SK-N-SH (cell line): ENCODE measurements at regions not wholly inside any gene's neighbourhood (a gene's known extent, or its start where the extent isn't known, plus 50 kb on each side); places are given as distances from the start of the nearest gene placed in this dataset.

ENCODE experiments used
- CTCF ChIA-PET: fragments of 300-600, 350-600 bp; formaldehyde crosslinking; extraction: SDS; loops from one replicate; lab custom pipeline; 2021; lab: Yijun Ruan, JAX
- POLR2A ChIA-PET: fragments of 350-600 bp; sonication (Branson Sonifier 250); formaldehyde crosslinking; extraction: SDS; loops from one replicate; lab custom pipeline; 2020; ENCODE audit warnings: antibody characterized with exemption, inconsistent platforms; lab: Yijun Ruan, JAX
- DNase-seq: peaks from one replicate; pipeline ENCODE4 v3.0.0; 2012
- H2AFZ ChIP-seq: fragments of 200-600 bp; sonication (generic); 2 replicates; pipeline ENCODE4 v1.8.1; 2016; ENCODE audit warnings: antibody characterized with exemption, mild to moderate bottlenecking, low read depth
- H3F3A ChIP-seq: fragments of 200-600 bp; sonication (generic); replicated peaks from 2 replicates; pipeline ENCODE3; 2016; ENCODE audit warnings: antibody characterized with exemption, mild to moderate bottlenecking; ENCODE audit not compliant: insufficient read depth
- H3K27ac ChIP-seq, 2 experiments: fragments of 200-500 bp in 1 of 2; fragments of 200-600 bp in 1 of 2; sonication (Bioruptor generic) in 1 of 2; sonication (generic), shearing (Covaris generic) in 1 of 2; 2 replicates each; pipeline versions ENCODE4 v1.5.1 to v1.6.1; 2014 to 2016; ENCODE audit warnings: low read depth in 2 of 2, inconsistent platforms in 1 of 2, low read length in 1 of 2, mild to moderate bottlenecking in 1 of 2, mixed read lengths in 1 of 2
- H3K27me3 ChIP-seq: fragments of 200-600 bp; sonication (generic), shearing (Covaris generic); 2 replicates; pipeline ENCODE4 v1.6.1; 2016; ENCODE audit warnings: mixed run types; ENCODE audit not compliant: insufficient read depth
- H3K36me3 ChIP-seq, 2 experiments: fragments of 200-500 bp in 1 of 2; fragments of 200-600 bp in 1 of 2; sonication (Bioruptor generic) in 1 of 2; sonication (generic) in 1 of 2; replicated peaks in 1 of 2; 2 replicates each; pipeline versions ENCODE3 to v1.5.1; 2014 to 2016; ENCODE audit warnings: low read length in 1 of 2, mild to moderate bottlenecking in 1 of 2; ENCODE audit not compliant: insufficient read depth in 2 of 2, control insufficient read depth in 1 of 2
- H3K4me1 ChIP-seq, 2 experiments: fragments of 200-500 bp in 1 of 2; fragments of 200-600 bp in 1 of 2; sonication (Bioruptor generic) in 1 of 2; sonication (generic), shearing (Covaris generic) in 1 of 2; 2 replicates each; pipeline versions ENCODE4 v1.5.1 to v1.6.1; 2014 to 2016; ENCODE audit warnings: low read depth in 1 of 2, low read length in 1 of 2, mixed run types in 1 of 2; ENCODE audit not compliant: insufficient read depth in 2 of 2, control insufficient read depth in 1 of 2
- H3K4me2 ChIP-seq: fragments of 200-600 bp; sonication (generic), shearing (Covaris generic); 2 replicates; pipeline ENCODE4 v1.6.1; 2017; ENCODE audit warnings: mixed run types
- H3K4me3 ChIP-seq, 2 experiments: fragments of 200-500 bp in 1 of 2; fragments of 200-600 bp in 1 of 2; sonication (Bioruptor generic) in 1 of 2; sonication (generic), shearing (Covaris generic) in 1 of 2; 2 replicates each; pipeline versions ENCODE4 v1.5.1 to v1.8.1; 2014 to 2016; ENCODE audit warnings: low read depth in 2 of 2, inconsistent platforms in 1 of 2, low read length in 1 of 2, mild to moderate bottlenecking in 1 of 2, mixed read lengths in 1 of 2, moderate library complexity in 1 of 2
- H3K79me2 ChIP-seq: fragments of 200-600 bp; sonication (generic); 2 replicates; pipeline ENCODE4 v1.8.1; 2017; ENCODE audit warnings: mild to moderate bottlenecking; ENCODE audit not compliant: insufficient read depth
- H3K9ac ChIP-seq: fragments of 200-600 bp; sonication (generic); 2 replicates; pipeline ENCODE4 v1.6.1; 2017; ENCODE audit warnings: mixed run types
- H3K9me2 ChIP-seq: fragments of 200-600 bp; sonication (generic); 2 replicates; pipeline ENCODE4 v1.6.1; 2017; ENCODE audit warnings: mixed run types
- H3K9me3 ChIP-seq: fragments of 200-600 bp; sonication (generic); 2 replicates; pipeline ENCODE4 v1.6.1; 2017; ENCODE audit warnings: mixed run types, mild to moderate bottlenecking, moderate library complexity
- H4K20me1 ChIP-seq: fragments of 200-600 bp; sonication (generic); 2 replicates; pipeline ENCODE4 v1.6.1; 2017; ENCODE audit warnings: mild to moderate bottlenecking, mixed run types; ENCODE audit not compliant: insufficient read depth
- CHD2 ChIP-seq: fragments of 150-350 bp; IDR thresholded peaks from 2 replicates; pipeline ENCODE4 v1.6.1; 2018; ENCODE audit warnings: low read length; ENCODE audit not compliant: partially characterized antibody
- EP300 ChIP-seq, 2 experiments: IDR thresholded peaks; 2 replicates each; pipeline versions ENCODE4 v1.4.0 to v1.6.1; 2012; ENCODE audit warnings: borderline replicate concordance in 1 of 2, low read depth in 1 of 2, low read length in 1 of 2
- EZH2phosphoT487 ChIP-seq: fragments of 200-600 bp; sonication (generic); IDR thresholded peaks from 2 replicates; pipeline ENCODE4 v1.6.1; 2017; ENCODE audit warnings: low read depth, mixed run types, mild to moderate bottlenecking, antibody characterized with exemption, moderate library complexity, borderline replicate concordance
- FOSL2 ChIP-seq: IDR thresholded peaks from 2 replicates; pipeline ENCODE4 v1.4.0; 2012; ENCODE audit warnings: low read depth, mild to moderate bottlenecking, moderate library complexity, borderline replicate concordance
- FOXM1 ChIP-seq: IDR thresholded peaks from 2 replicates; pipeline ENCODE4 v1.4.0; 2012; ENCODE audit warnings: low read depth, mild to moderate bottlenecking
- GATA2 ChIP-seq: sonication (generic); formaldehyde crosslinking; IDR thresholded peaks from 2 replicates; pipeline ENCODE4 v1.5.0; 2020; ENCODE audit warnings: mild to moderate bottlenecking, missing genetic modification reagents
- JUND ChIP-seq: IDR thresholded peaks from 2 replicates; pipeline ENCODE4 v1.4.0; 2012
- MEF2A ChIP-seq: IDR thresholded peaks from 2 replicates; pipeline ENCODE4 v1.4.0; 2012; ENCODE audit warnings: low read depth, borderline replicate concordance
- MXI1 ChIP-seq: IDR thresholded peaks from 2 replicates; pipeline ENCODE4 v1.6.1; 2012; ENCODE audit warnings: mild to moderate bottlenecking, low read depth, low read length, improper control_type of control experiment
- NFIC ChIP-seq: IDR thresholded peaks from 2 replicates; pipeline ENCODE4 v1.4.0; 2012; ENCODE audit warnings: borderline replicate concordance
- NRF1 ChIP-seq: IDR thresholded peaks from 2 replicates; pipeline ENCODE4 v1.6.1; 2012; ENCODE audit warnings: low read depth, mild to moderate bottlenecking, low read length
- SMC3 ChIP-seq: IDR thresholded peaks from 2 replicates; pipeline ENCODE4 v1.6.1; 2012; ENCODE audit warnings: low read depth, low read length, improper control_type of control experiment
- TEAD4 ChIP-seq: IDR thresholded peaks from 2 replicates; pipeline ENCODE4 v1.4.0; 2012; ENCODE audit warnings: mild to moderate bottlenecking, borderline replicate concordance; ENCODE audit not compliant: insufficient read depth
- WGBS: methylation state at CpG from one replicate; pipeline ENCODE4 v1.1.6; 2017; ENCODE audit warnings: low lambda C conversion rate; 5-methylcytosine and 5-hydroxymethylcytosine counted together
- TF ChIP-seq, protein P1 (sequence below): IDR thresholded peaks from 2 replicates; pipeline ENCODE4 v1.4.0; 2012; ENCODE audit warnings: low read depth, borderline replicate concordance
- TF ChIP-seq, protein P2 (sequence below): IDR thresholded peaks from 2 replicates; pipeline ENCODE4 v1.4.0; 2012; ENCODE audit warnings: low read depth
- TF ChIP-seq, protein P3 (sequence below): IDR thresholded peaks from 2 replicates; pipeline ENCODE4 v1.6.1; 2012; ENCODE audit warnings: mild to moderate bottlenecking, low read depth, low read length, moderate library complexity
- TF ChIP-seq, protein P4 (sequence below): fragments of 150-350 bp; IDR thresholded peaks from 2 replicates; pipeline ENCODE4 v1.6.1; 2017; ENCODE audit warnings: antibody characterized with exemption, low read length, low read depth, borderline replicate concordance
- TF ChIP-seq, protein P5 (sequence below): fragments of 200-600 bp; sonication (generic); IDR thresholded peaks from 2 replicates; pipeline ENCODE4 v1.6.1; 2017; ENCODE audit warnings: antibody characterized with exemption, mild to moderate bottlenecking, moderate library complexity
- TF ChIP-seq, protein P6 (sequence below): IDR thresholded peaks from 2 replicates; pipeline ENCODE4; 2012

DNA sequence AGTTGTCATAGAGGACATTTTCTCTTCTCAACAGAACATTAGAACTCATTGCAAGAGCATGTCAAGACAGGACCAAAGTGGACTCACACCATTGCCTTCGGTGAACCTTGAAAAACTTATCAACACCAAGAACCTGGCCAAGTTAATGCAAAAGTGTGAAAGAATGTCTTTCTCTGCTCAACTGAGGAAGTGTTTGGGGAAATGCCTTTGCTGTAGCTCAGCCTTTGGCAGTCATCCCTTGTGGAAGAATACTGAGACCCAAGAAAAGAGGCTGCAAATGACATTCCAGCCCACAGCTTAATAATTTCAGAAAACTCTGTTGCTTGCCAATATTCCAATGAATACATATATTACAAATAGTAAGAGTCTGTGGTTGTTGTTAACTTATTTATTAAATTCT is 728.8 kb upstream of the PIK3C3 start:
- Histone ChIP-seq H3K4me3 (no peak overlapping the region), H3K9me2 (no peaks in the 10 kb centered on the region), H3K9me3 (no peaks in the 10 kb centered on the region), H3K27ac (no peak overlapping the region), H3K9ac (no peak overlapping the region), H3K27me3 (no peaks in the 10 kb centered on the region), H3F3A (peaks cover 4% of the 10 kb centered on the region), H3K4me1 (no peaks in the 10 kb centered on the region), H3K4me2 (no peak overlapping the region), H4K20me1 (no peaks in the 10 kb centered on the region), H3K36me3 (no peaks in the 10 kb centered on the region), H3K79me2 (no peaks in the 10 kb centered on the region), H2AFZ (no peak overlapping the region)
- ChIA-PET CTCF (no interaction called here), POLR2A (interaction anchor here (0.6 kb wide), 1 partner anchor 46 kb away, joined by 6 read pairs; no protein-coding TSS in a partner anchor)
- 65% methylated on average over 1 of the region's 1 CpG for WGBS
- no peak for DNase-seq
- no peak for TF ChIP-seq MXI1

DNA sequence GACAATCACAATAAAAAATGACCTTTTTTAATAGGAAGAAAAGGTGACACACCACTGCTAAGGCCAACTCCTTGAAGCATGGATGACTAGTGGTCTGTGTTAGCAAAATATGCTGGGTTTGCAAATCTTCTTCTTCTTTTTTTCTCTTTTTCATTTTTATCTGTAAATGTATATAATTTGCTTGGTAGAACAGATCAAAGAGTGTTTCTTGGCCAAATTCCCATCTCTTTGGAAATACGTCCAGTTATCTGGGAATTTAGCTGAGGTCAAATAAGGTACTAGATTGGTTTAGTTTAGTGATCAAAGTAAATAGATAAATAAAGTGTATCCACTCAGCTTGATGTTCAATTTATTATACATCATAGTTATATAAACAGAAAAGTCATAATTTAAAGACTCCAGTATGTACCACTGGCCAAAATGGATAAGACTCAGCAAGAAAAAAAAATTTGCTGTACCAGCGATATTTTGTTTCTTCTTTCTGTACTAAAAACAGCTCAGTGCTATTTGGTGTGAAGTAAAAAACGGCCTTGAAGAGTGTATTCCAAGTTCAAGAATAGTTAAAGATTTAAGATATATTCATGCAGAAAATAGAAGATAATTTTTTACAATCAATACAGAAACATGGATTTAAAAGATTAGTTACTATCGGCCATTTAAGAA is 738.6 kb upstream of the PIK3C3 start:
- Histone ChIP-seq H4K20me1 (no peaks in the 10 kb centered on the region), H3F3A (no peaks in the 10 kb centered on the region), H3K27ac (no peak overlapping the region), H3K4me2 (no peak overlapping the region), H3K4me3 (no peak overlapping the region), H2AFZ (no peak overlapping the region), H3K9me3 (no peaks in the 10 kb centered on the region), H3K79me2 (no peaks in the 10 kb centered on the region), H3K9ac (no peak overlapping the region), H3K4me1 (no peaks in the 10 kb centered on the region), H3K36me3 (no peaks in the 10 kb centered on the region), H3K27me3 (no peaks in the 10 kb centered on the region), H3K9me2 (no peaks in the 10 kb centered on the region)
- 72% methylated on average over 4 of the region's 4 CpGs for WGBS
- CTCF ChIA-PET: no interaction called here
- no peak for TF ChIP-seq FOSL2
- TF ChIP-seq SMC3: no peak
- TF ChIP-seq, protein P1, sequence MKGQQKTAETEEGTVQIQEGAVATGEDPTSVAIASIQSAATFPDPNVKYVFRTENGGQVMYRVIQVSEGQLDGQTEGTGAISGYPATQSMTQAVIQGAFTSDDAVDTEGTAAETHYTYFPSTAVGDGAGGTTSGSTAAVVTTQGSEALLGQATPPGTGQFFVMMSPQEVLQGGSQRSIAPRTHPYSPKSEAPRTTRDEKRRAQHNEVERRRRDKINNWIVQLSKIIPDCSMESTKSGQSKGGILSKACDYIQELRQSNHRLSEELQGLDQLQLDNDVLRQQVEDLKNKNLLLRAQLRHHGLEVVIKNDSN: no peak
- TF ChIP-seq EZH2phosphoT487: no peak
- TF ChIP-seq TEAD4: no peak
- no peak for TF ChIP-seq EP300 (IDR thresholded peaks at IDR 0.05; ENCODE audit: borderline replicate concordance in 1 of 2, low read depth in 1 of 2, low read length in 1 of 2)
- TF ChIP-seq, protein P2, sequence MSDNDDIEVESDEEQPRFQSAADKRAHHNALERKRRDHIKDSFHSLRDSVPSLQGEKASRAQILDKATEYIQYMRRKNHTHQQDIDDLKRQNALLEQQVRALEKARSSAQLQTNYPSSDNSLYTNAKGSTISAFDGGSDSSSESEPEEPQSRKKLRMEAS: no peak
- no peak for TF ChIP-seq FOXM1
- TF ChIP-seq, protein P3, sequence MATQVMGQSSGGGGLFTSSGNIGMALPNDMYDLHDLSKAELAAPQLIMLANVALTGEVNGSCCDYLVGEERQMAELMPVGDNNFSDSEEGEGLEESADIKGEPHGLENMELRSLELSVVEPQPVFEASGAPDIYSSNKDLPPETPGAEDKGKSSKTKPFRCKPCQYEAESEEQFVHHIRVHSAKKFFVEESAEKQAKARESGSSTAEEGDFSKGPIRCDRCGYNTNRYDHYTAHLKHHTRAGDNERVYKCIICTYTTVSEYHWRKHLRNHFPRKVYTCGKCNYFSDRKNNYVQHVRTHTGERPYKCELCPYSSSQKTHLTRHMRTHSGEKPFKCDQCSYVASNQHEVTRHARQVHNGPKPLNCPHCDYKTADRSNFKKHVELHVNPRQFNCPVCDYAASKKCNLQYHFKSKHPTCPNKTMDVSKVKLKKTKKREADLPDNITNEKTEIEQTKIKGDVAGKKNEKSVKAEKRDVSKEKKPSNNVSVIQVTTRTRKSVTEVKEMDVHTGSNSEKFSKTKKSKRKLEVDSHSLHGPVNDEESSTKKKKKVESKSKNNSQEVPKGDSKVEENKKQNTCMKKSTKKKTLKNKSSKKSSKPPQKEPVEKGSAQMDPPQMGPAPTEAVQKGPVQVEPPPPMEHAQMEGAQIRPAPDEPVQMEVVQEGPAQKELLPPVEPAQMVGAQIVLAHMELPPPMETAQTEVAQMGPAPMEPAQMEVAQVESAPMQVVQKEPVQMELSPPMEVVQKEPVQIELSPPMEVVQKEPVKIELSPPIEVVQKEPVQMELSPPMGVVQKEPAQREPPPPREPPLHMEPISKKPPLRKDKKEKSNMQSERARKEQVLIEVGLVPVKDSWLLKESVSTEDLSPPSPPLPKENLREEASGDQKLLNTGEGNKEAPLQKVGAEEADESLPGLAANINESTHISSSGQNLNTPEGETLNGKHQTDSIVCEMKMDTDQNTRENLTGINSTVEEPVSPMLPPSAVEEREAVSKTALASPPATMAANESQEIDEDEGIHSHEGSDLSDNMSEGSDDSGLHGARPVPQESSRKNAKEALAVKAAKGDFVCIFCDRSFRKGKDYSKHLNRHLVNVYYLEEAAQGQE: no peak
- TF ChIP-seq NRF1: no peak
- no peak for TF ChIP-seq GATA2 (CRISPR knock-in tag)
- no peak for TF ChIP-seq NFIC
- no peak for TF ChIP-seq MEF2A
- TF ChIP-seq, protein P4, sequence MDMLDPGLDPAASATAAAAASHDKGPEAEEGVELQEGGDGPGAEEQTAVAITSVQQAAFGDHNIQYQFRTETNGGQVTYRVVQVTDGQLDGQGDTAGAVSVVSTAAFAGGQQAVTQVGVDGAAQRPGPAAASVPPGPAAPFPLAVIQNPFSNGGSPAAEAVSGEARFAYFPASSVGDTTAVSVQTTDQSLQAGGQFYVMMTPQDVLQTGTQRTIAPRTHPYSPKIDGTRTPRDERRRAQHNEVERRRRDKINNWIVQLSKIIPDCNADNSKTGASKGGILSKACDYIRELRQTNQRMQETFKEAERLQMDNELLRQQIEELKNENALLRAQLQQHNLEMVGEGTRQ: no peak
- no peak for TF ChIP-seq CHD2
- no peak for TF ChIP-seq JUND
- TF ChIP-seq, protein P5, sequence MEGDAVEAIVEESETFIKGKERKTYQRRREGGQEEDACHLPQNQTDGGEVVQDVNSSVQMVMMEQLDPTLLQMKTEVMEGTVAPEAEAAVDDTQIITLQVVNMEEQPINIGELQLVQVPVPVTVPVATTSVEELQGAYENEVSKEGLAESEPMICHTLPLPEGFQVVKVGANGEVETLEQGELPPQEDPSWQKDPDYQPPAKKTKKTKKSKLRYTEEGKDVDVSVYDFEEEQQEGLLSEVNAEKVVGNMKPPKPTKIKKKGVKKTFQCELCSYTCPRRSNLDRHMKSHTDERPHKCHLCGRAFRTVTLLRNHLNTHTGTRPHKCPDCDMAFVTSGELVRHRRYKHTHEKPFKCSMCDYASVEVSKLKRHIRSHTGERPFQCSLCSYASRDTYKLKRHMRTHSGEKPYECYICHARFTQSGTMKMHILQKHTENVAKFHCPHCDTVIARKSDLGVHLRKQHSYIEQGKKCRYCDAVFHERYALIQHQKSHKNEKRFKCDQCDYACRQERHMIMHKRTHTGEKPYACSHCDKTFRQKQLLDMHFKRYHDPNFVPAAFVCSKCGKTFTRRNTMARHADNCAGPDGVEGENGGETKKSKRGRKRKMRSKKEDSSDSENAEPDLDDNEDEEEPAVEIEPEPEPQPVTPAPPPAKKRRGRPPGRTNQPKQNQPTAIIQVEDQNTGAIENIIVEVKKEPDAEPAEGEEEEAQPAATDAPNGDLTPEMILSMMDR: no peak
- TF ChIP-seq, protein P6, sequence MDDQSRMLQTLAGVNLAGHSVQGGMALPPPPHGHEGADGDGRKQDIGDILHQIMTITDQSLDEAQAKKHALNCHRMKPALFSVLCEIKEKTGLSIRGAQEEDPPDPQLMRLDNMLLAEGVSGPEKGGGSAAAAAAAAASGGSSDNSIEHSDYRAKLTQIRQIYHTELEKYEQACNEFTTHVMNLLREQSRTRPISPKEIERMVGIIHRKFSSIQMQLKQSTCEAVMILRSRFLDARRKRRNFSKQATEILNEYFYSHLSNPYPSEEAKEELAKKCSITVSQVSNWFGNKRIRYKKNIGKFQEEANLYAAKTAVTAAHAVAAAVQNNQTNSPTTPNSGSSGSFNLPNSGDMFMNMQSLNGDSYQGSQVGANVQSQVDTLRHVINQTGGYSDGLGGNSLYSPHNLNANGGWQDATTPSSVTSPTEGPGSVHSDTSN: no peak
- POLR2A ChIA-PET: no interaction called here
- no peak for DNase-seq
